ENCODE measurements at regions not wholly inside any gene's neighbourhood (a gene's known extent, or its start where the extent isn't known, plus 50 kb on each side); places are given as distances from the start of the nearest gene placed in this dataset.

- intact Hi-C loops (cut with micrococcal nuclease) (no loop called here), dilution Hi-C loops (cut with MboI; ENCODE audit: extremely low pct_ligation_motif_present, low sequenced_read_pairs) (no loop called here)
- Histone ChIP-seq H3K9me1 (replicated peaks; ENCODE audit: control insufficient read depth, extremely low read depth, insufficient read depth, low read length) (no peaks in the 10 kb centered on the region), H4K20me1 (replicated peaks; ENCODE audit: control insufficient read depth, extremely low read depth, insufficient read depth, low read length) (no peaks in the 10 kb centered on the region), H3K9me3 (replicated peaks; ENCODE audit: control insufficient read depth, insufficient read depth, low read length) (no peaks in the 10 kb centered on the region), H3K36me3 (ENCODE audit: control insufficient read depth in 2 of 2, extremely low read depth in 1 of 2, insufficient read depth in 2 of 2, low read length in 2 of 2) (no peaks in the 10 kb centered on the region), H3K79me2 (ENCODE audit: control insufficient read depth, insufficient read depth, low read length) (no peaks in the 10 kb centered on the region), H2AFZ (ENCODE audit: low read depth, low read length) (no peak overlapping the region), H3K9ac (replicated peaks; ENCODE audit: extremely low read depth, insufficient read depth, low read length) (no peak overlapping the region), H3K4me2 (ENCODE audit: insufficient read depth, low read length) (no peak overlapping the region), H3K4me3 (replicated peaks in 1 of 3; ENCODE audit: insufficient read depth in 1 of 3, low read depth in 1 of 3, low read length in 3 of 3) (no peak overlapping the region), H3K4me1 (ENCODE audit: control insufficient read depth, extremely low read depth, insufficient read depth, low read length) (no peaks in the 10 kb centered on the region), H3K27me3 (ENCODE audit: control insufficient read depth in 2 of 2, insufficient read depth in 2 of 2, low read length in 2 of 2) (no peaks in the 10 kb centered on the region), H3K27ac (ENCODE audit: insufficient read depth, low read depth, low read length) (no peak overlapping the region)
- ChIA-PET CTCF (no interaction called here), POLR2A (no interaction called here)
- TF ChIP-seq MYC (IDR thresholded peaks at IDR 0.05; ENCODE audit: low read depth, low read length) (no peak), FOS (IDR thresholded peaks at IDR 0.05; ENCODE audit: borderline replicate concordance, insufficient read depth, low read length) (no peak), EZH2 (IDR thresholded peaks at IDR 0.05; ENCODE audit: borderline replicate concordance, low read depth, low read length, severe bottlenecking) (no peak), CTCF (IDR thresholded peaks at IDR 0.05; ENCODE audit: extremely low read depth in 1 of 2, insufficient read depth in 1 of 2, low read depth in 1 of 2, low read length in 2 of 2) (no peak), GATA2 (IDR thresholded peaks at IDR 0.05; ENCODE audit: insufficient read depth, insufficient read length, low read depth, low read length) (no peak), JUN (IDR thresholded peaks at IDR 0.05; ENCODE audit: borderline replicate concordance, insufficient read depth, insufficient read length, low read depth) (no peak), POLR2A (IDR thresholded peaks at IDR 0.05; ENCODE audit: low read depth, low read length) (no peak), POLR2AphosphoS5 (IDR thresholded peaks at IDR 0.05; ENCODE audit: insufficient read depth, low read depth, low read length) (no peak)
- FAIRE-seq (no peak), DNase-seq (ENCODE audit: low read depth, low spot score) (no peak)
- BruUV-seq (replicated peaks), result no TSS peak
These were observed 208.7 kb downstream of the KITLG start for GRCh38 chr12:88371416-88372183.

Measured in endothelial cell of umbilical vein (primary cell).